Trophoblast cell (in vitro differentiated cells and primary cell): ENCODE measurements at regions not wholly inside any gene's neighbourhood (a gene's known extent, or its start where the extent isn't known, plus 50 kb on each side); places are given as distances from the start of the nearest gene placed in this dataset.

ENCODE experiments used
- DNase-seq, 2 donors: peaks; one replicate each; pipeline ENCODE4 v3.0.0-alpha.2; 2016
- H2AFZ ChIP-seq: 2 replicates; pipeline ENCODE4 v1.6.1; 2013; ENCODE audit warnings: low read length, moderate library complexity, mild to moderate bottlenecking; ENCODE audit not compliant: insufficient read depth, poor library complexity
- H2AK5ac ChIP-seq: 2 replicates; pipeline ENCODE4 v1.6.1; 2013; ENCODE audit warnings: mild to moderate bottlenecking, low read length
- H2BK120ac ChIP-seq: 2 replicates; pipeline ENCODE4 v1.6.1; 2013; ENCODE audit warnings: low read length, mild to moderate bottlenecking, moderate library complexity; ENCODE audit not compliant: insufficient read depth, poor library complexity
- H2BK12ac ChIP-seq: 2 replicates; pipeline ENCODE4 v1.6.1; 2013; ENCODE audit warnings: mild to moderate bottlenecking, low read length, moderate library complexity
- H2BK5ac ChIP-seq: 2 replicates; pipeline ENCODE4 v1.6.1; 2013; ENCODE audit warnings: low read length, low read depth, moderate library complexity, mild to moderate bottlenecking; ENCODE audit not compliant: poor library complexity
- H3K14ac ChIP-seq: 2 replicates; pipeline ENCODE4 v1.6.1; 2013; ENCODE audit warnings: mild to moderate bottlenecking, low read length
- H3K18ac ChIP-seq: 2 replicates; pipeline ENCODE4 v1.6.1; 2013; ENCODE audit warnings: mild to moderate bottlenecking, low read length
- H3K23ac ChIP-seq: 2 replicates; pipeline ENCODE4 v1.6.1; 2013; ENCODE audit warnings: low read length
- H3K27ac ChIP-seq: 2 replicates; pipeline ENCODE4 v1.5.1; 2013; ENCODE audit warnings: low read depth, mild to moderate bottlenecking, inconsistent platforms, low read length, moderate library complexity
- H3K27me3 ChIP-seq: 2 replicates; pipeline ENCODE4 v1.6.1; 2013; ENCODE audit warnings: inconsistent platforms, mild to moderate bottlenecking, low read length, moderate library complexity; ENCODE audit not compliant: insufficient read depth
- H3K36me3 ChIP-seq, 2 experiments: 1 replicate in 1 of 2; 2 replicates in 1 of 2; pipeline ENCODE4 v1.6.1; 2013; ENCODE audit warnings: low read length in 2 of 2, mild to moderate bottlenecking in 2 of 2, moderate library complexity in 1 of 2; ENCODE audit not compliant: insufficient read depth in 2 of 2, control insufficient read depth in 1 of 2
- H3K4ac ChIP-seq: 2 replicates; pipeline ENCODE4 v1.6.1; 2013; ENCODE audit warnings: low read depth, mild to moderate bottlenecking, low read length, moderate library complexity
- H3K4me1 ChIP-seq, 2 experiments: 1 replicate in 1 of 2; 2 replicates in 1 of 2; pipeline ENCODE4 v1.6.1; 2013; ENCODE audit warnings: low read length in 2 of 2, mild to moderate bottlenecking in 2 of 2, moderate library complexity in 1 of 2; ENCODE audit not compliant: insufficient read depth in 2 of 2, control insufficient read depth in 1 of 2
- H3K4me2 ChIP-seq: 2 replicates; pipeline ENCODE4 v1.6.1; 2013; ENCODE audit warnings: inconsistent platforms, mild to moderate bottlenecking, low read length, moderate library complexity
- H3K4me3 ChIP-seq: 2 replicates; pipeline ENCODE4 v1.5.1; 2013; ENCODE audit warnings: mild to moderate bottlenecking, low read depth, low read length, inconsistent platforms
- H3K79me1 ChIP-seq: one replicate; pipeline ENCODE4 v1.6.1; 2013; ENCODE audit warnings: low read length
- H3K79me2 ChIP-seq: 2 replicates; pipeline ENCODE4 v1.6.1; 2013; ENCODE audit warnings: low read length, mild to moderate bottlenecking; ENCODE audit not compliant: control insufficient read depth, insufficient read depth, poor library complexity
- H3K9ac ChIP-seq: 2 replicates; pipeline ENCODE4 v1.6.1; 2013; ENCODE audit warnings: mild to moderate bottlenecking, low read length
- H3K9me3 ChIP-seq: 2 replicates; pipeline ENCODE4 v1.6.1; 2013; ENCODE audit warnings: low read depth, mild to moderate bottlenecking, control low read depth, inconsistent platforms, low read length; ENCODE audit not compliant: insufficient read depth
- H4K12ac ChIP-seq: 2 replicates; pipeline ENCODE4 v1.6.1; 2013; ENCODE audit warnings: low read depth, mild to moderate bottlenecking, low read length, moderate library complexity
- H4K8ac ChIP-seq: 2 replicates; pipeline ENCODE4 v1.6.1; 2013; ENCODE audit warnings: low read depth, mild to moderate bottlenecking, low read length, moderate library complexity
- H4K91ac ChIP-seq: one replicate; pipeline ENCODE4 v1.6.1; 2013; ENCODE audit warnings: low read depth, mild to moderate bottlenecking, low read length, moderate library complexity
- WGBS: extraction: QIAGEN DNeasy Blood & Tissue Kit; methylation state at CpG from one replicate; pipeline ENCODE4 v1.1.7; 2013; ENCODE audit warnings: missing lambda C conversion rate; ENCODE audit not compliant: insufficient read length, insufficient coverage; ENCODE audit errors: extremely low coverage; 5-methylcytosine and 5-hydroxymethylcytosine counted together

GRCh38 chr1:5568321-5568720, 423.9 kb downstream of the NPHP4 start:
- no peak overlapping the region for H3K27ac ChIP-seq
- no peak overlapping the region for H3K4me3 ChIP-seq
- H3K4ac ChIP-seq: no peak overlapping the region
- H2BK12ac ChIP-seq: no peak overlapping the region
- H2AFZ ChIP-seq: no peak overlapping the region
- no peak overlapping the region for H3K23ac ChIP-seq
- no peak overlapping the region for H3K14ac ChIP-seq
- no peak overlapping the region for H4K8ac ChIP-seq
- H3K18ac ChIP-seq: no peak overlapping the region
- H3K79me2 ChIP-seq: no peaks in the 10 kb centered on the region
- no peak overlapping the region for H2BK120ac ChIP-seq
- DNase-seq: no peak
- no peaks in the 10 kb centered on the region for H3K4me1 ChIP-seq
- no peaks in the 10 kb centered on the region for H3K79me1 ChIP-seq
- H3K9me3 ChIP-seq: peaks cover 7% of the 10 kb centered on the region
- H3K36me3 ChIP-seq: no peaks in the 10 kb centered on the region
- no peak overlapping the region for H2AK5ac ChIP-seq
- H3K9ac ChIP-seq: no peak overlapping the region
- H2BK5ac ChIP-seq: no peak overlapping the region
- H3K27me3 ChIP-seq: no peaks in the 10 kb centered on the region
- H3K4me2 ChIP-seq: no peak overlapping the region
- H4K12ac ChIP-seq: no peak overlapping the region
- H4K91ac ChIP-seq: no peak overlapping the region
- no CpG with 5 or more reads among the region's 6 CpGs for WGBS

GRCh38 chr1:5567839-5568238, 424.4 kb downstream of the NPHP4 start:
- H3K4ac ChIP-seq: no peak overlapping the region
- no peak overlapping the region for H3K14ac ChIP-seq
- no peak for DNase-seq
- no peak overlapping the region for H2AK5ac ChIP-seq
- no peak overlapping the region for H3K9ac ChIP-seq
- no peak overlapping the region for H3K23ac ChIP-seq
- no peak overlapping the region for H3K4me3 ChIP-seq
- no peak overlapping the region for H2BK120ac ChIP-seq
- H2BK5ac ChIP-seq: no peak overlapping the region
- H3K36me3 ChIP-seq: no peaks in the 10 kb centered on the region
- no peak overlapping the region for H4K91ac ChIP-seq
- H4K8ac ChIP-seq: no peak overlapping the region
- no peak overlapping the region for H2AFZ ChIP-seq
- H3K79me1 ChIP-seq: no peaks in the 10 kb centered on the region
- no peak overlapping the region for H2BK12ac ChIP-seq
- peaks cover 7% of the 10 kb centered on the region for H3K9me3 ChIP-seq
- no peak overlapping the region for H3K18ac ChIP-seq
- no peak overlapping the region for H3K27ac ChIP-seq
- WGBS: no CpG with 5 or more reads among the region's 3 CpGs
- no peaks in the 10 kb centered on the region for H3K27me3 ChIP-seq
- no peak overlapping the region for H4K12ac ChIP-seq
- no peaks in the 10 kb centered on the region for H3K79me2 ChIP-seq
- no peak overlapping the region for H3K4me2 ChIP-seq
- no peaks in the 10 kb centered on the region for H3K4me1 ChIP-seq

GRCh38 chr1:5566924-5567323, 425.3 kb downstream of the NPHP4 start:
- H2AK5ac ChIP-seq: no peak overlapping the region
- DNase-seq: no peak
- no peaks in the 10 kb centered on the region for H3K27me3 ChIP-seq
- no peak overlapping the region for H4K8ac ChIP-seq
- no peak overlapping the region for H3K4me3 ChIP-seq
- no peaks in the 10 kb centered on the region for H3K36me3 ChIP-seq
- no peak overlapping the region for H4K12ac ChIP-seq
- no peaks in the 10 kb centered on the region for H3K79me2 ChIP-seq
- no peak overlapping the region for H4K91ac ChIP-seq
- H3K79me1 ChIP-seq: no peaks in the 10 kb centered on the region
- no CpG with 5 or more reads among the region's 4 CpGs for WGBS
- no peak overlapping the region for H3K23ac ChIP-seq
- H2AFZ ChIP-seq: no peak overlapping the region
- H3K9me3 ChIP-seq: peaks cover 9% of the 10 kb centered on the region
- no peak overlapping the region for H2BK12ac ChIP-seq
- no peak overlapping the region for H3K4me2 ChIP-seq
- no peak overlapping the region for H3K4ac ChIP-seq
- no peak overlapping the region for H3K14ac ChIP-seq
- no peak overlapping the region for H3K18ac ChIP-seq
- H2BK5ac ChIP-seq: no peak overlapping the region
- H3K4me1 ChIP-seq: no peaks in the 10 kb centered on the region
- no peak overlapping the region for H2BK120ac ChIP-seq
- no peak overlapping the region for H3K27ac ChIP-seq
- no peak overlapping the region for H3K9ac ChIP-seq

- DNase-seq: no peak
- no peak overlapping the region for H3K4me2 ChIP-seq
- H3K36me3 ChIP-seq: no peaks in the 10 kb centered on the region
- H3K9ac ChIP-seq: no peak overlapping the region
- H3K4me3 ChIP-seq: no peak overlapping the region
- H3K4ac ChIP-seq: no peak overlapping the region
- no peaks in the 10 kb centered on the region for H3K79me1 ChIP-seq
- H2BK120ac ChIP-seq: no peak overlapping the region
- no peak overlapping the region for H2BK5ac ChIP-seq
- H3K9me3 ChIP-seq: peaks cover 9% of the 10 kb centered on the region
- no peak overlapping the region for H4K12ac ChIP-seq
- no peak overlapping the region for H4K8ac ChIP-seq
- H3K14ac ChIP-seq: no peak overlapping the region
- no peaks in the 10 kb centered on the region for H3K27me3 ChIP-seq
- no peak overlapping the region for H2AK5ac ChIP-seq
- H3K18ac ChIP-seq: no peak overlapping the region
- H3K79me2 ChIP-seq: no peaks in the 10 kb centered on the region
- H4K91ac ChIP-seq: no peak overlapping the region
- no peak overlapping the region for H2AFZ ChIP-seq
- H3K4me1 ChIP-seq: no peaks in the 10 kb centered on the region
- no peak overlapping the region for H2BK12ac ChIP-seq
- no peak overlapping the region for H3K27ac ChIP-seq
- WGBS: no CpG with 5 or more reads among the region's 19 CpGs
- H3K23ac ChIP-seq: no peak overlapping the region
Measured at GRCh38 chr1:5565281-5566125, 426.7 kb downstream of the NPHP4 start.
